OCI-LY1 (cell line): ENCODE measurements at regions not wholly inside any gene's neighbourhood (a gene's known extent, or its start where the extent isn't known, plus 50 kb on each side); places are given as distances from the start of the nearest gene placed in this dataset.

Experiments
- EZH2 ChIP-seq: fragments of 200-600 bp; sonication (generic), shearing (Covaris generic); IDR thresholded peaks from 2 replicates; pipeline ENCODE4 v1.8.0; 2017; ENCODE audit warnings: borderline replicate concordance, mixed run types, mild to moderate bottlenecking, antibody characterized with exemption, low read length, moderate library complexity, mixed read lengths
- TF ChIP-seq, protein P1 (sequence below): fragments of 200-600 bp; sonication (generic), shearing (Covaris generic); IDR thresholded peaks from 2 replicates; pipeline ENCODE4 v1.5.1; 2017; ENCODE audit warnings: mild to moderate bottlenecking, antibody characterized with exemption, low read length, moderate library complexity, mixed read lengths

DNA sequence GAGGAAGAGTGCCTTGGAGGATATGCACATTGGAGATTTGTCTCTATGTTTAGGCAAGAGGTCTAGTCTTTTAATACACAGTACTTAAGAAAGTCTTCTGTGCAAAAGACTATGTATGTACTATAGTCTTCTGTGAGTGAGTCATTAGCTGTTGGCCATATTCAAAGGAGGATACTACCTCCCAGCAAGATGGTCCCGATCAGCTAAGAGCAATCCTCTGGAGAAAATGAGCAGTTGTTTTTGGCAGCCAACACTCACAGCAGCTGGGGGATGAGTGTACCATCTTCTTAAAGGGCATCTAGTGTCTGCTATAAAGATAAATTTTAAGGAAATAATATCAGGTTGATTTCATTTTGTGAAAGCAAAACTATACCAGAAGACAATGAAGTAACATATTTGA is 487.8 kb downstream of the KCTD12 start:
- TF ChIP-seq, protein P1, sequence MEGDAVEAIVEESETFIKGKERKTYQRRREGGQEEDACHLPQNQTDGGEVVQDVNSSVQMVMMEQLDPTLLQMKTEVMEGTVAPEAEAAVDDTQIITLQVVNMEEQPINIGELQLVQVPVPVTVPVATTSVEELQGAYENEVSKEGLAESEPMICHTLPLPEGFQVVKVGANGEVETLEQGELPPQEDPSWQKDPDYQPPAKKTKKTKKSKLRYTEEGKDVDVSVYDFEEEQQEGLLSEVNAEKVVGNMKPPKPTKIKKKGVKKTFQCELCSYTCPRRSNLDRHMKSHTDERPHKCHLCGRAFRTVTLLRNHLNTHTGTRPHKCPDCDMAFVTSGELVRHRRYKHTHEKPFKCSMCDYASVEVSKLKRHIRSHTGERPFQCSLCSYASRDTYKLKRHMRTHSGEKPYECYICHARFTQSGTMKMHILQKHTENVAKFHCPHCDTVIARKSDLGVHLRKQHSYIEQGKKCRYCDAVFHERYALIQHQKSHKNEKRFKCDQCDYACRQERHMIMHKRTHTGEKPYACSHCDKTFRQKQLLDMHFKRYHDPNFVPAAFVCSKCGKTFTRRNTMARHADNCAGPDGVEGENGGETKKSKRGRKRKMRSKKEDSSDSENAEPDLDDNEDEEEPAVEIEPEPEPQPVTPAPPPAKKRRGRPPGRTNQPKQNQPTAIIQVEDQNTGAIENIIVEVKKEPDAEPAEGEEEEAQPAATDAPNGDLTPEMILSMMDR = no peak
- no peak for TF ChIP-seq EZH2
